Suprapubic skin (tissue), 4 donors: ENCODE measurements at regions not wholly inside any gene's neighbourhood (a gene's known extent, or its start where the extent isn't known, plus 50 kb on each side); places are given as distances from the start of the nearest gene placed in this dataset.

Experiments
- DNase-seq, 2 donors: peaks; one replicate each; pipeline ENCODE4 v3.0.0-alpha.2; 2019; ENCODE audit warnings: low spot score in 2 of 2
- H3K27ac ChIP-seq: fragments of 200-600 bp; sonication (generic); one replicate; pipeline ENCODE4 v1.5.1; 2019
- H3K27me3 ChIP-seq: fragments of 200-600 bp; sonication (generic); one replicate; pipeline ENCODE4 v1.5.1; 2019
- H3K36me3 ChIP-seq: fragments of 200-600 bp; sonication (generic); one replicate; pipeline ENCODE4 v1.5.1; 2019
- H3K4me1 ChIP-seq: fragments of 200-600 bp; sonication (generic); one replicate; pipeline ENCODE4 v1.5.1; 2019
- H3K4me3 ChIP-seq: fragments of 200-600 bp; sonication (generic); one replicate; pipeline ENCODE4 v1.5.1; 2019; ENCODE audit warnings: mild to moderate bottlenecking
- H3K9me3 ChIP-seq: fragments of 200-600 bp; sonication (generic); one replicate; pipeline ENCODE4 v1.5.1; 2019
- EP300 ChIP-seq: sonication (generic); formaldehyde crosslinking; IDR thresholded peaks from one replicate; pipeline ENCODE4 v1.6.1; 2017; ENCODE audit warnings: antibody characterized with exemption
- POLR2A ChIP-seq, 2 donors: fragments of 450-650 bp; IDR thresholded peaks; one replicate each; pipeline ENCODE4 v1.6.1; 2017; ENCODE audit warnings: antibody characterized with exemption in 2 of 2, mild to moderate bottlenecking in 2 of 2, moderate library complexity in 2 of 2
- POLR2AphosphoS5 ChIP-seq, 3 donors: sonication (generic); formaldehyde crosslinking; IDR thresholded peaks; one replicate each; pipeline ENCODE4 v1.6.1; 2017; ENCODE audit warnings: antibody characterized with exemption in 3 of 3
- WGBS: methylation state at CpG from one replicate; pipeline ENCODE4 v1.1.5; 2018; 5-methylcytosine and 5-hydroxymethylcytosine counted together
- TF ChIP-seq, protein P1 (sequence below), 2 donors: fragments of 200-600 bp in 1 of 2; fragments of 450-650 bp in 1 of 2; sonication (generic) in 1 of 2; IDR thresholded peaks; one replicate each; pipeline ENCODE4 v1.5.1; 2016 to 2019; ENCODE audit warnings: antibody characterized with exemption in 2 of 2, mild to moderate bottlenecking in 1 of 2, moderate library complexity in 1 of 2

DNA sequence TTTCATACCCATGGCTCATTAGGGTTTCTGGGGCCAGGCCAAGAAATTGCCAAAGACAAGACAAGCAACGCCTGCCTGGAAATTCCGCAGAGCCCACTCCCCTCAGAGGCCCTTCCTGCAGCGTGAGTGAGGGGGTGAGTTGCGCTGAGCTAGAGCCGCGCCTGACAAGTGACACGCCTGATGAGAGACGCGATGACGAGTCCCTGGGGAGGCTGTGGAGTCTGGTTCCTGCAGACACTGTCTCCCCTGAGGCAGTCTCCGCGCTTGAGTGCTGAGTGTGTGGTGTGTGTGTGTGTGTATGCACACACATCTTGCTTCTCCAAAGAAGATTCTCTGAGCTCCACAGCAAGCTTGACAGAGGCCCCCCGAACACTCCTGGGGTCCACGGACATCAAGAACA lies 269.8 kb downstream of the BCOR start:
- WGBS: 80% methylated on average over 14 of the region's 14 CpGs
- TF ChIP-seq POLR2AphosphoS5 (IDR thresholded peaks at IDR 0.05): no peak
- TF ChIP-seq, protein P1, sequence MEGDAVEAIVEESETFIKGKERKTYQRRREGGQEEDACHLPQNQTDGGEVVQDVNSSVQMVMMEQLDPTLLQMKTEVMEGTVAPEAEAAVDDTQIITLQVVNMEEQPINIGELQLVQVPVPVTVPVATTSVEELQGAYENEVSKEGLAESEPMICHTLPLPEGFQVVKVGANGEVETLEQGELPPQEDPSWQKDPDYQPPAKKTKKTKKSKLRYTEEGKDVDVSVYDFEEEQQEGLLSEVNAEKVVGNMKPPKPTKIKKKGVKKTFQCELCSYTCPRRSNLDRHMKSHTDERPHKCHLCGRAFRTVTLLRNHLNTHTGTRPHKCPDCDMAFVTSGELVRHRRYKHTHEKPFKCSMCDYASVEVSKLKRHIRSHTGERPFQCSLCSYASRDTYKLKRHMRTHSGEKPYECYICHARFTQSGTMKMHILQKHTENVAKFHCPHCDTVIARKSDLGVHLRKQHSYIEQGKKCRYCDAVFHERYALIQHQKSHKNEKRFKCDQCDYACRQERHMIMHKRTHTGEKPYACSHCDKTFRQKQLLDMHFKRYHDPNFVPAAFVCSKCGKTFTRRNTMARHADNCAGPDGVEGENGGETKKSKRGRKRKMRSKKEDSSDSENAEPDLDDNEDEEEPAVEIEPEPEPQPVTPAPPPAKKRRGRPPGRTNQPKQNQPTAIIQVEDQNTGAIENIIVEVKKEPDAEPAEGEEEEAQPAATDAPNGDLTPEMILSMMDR (IDR thresholded peaks at IDR 0.05): no peak
- TF ChIP-seq POLR2A (IDR thresholded peaks at IDR 0.05): no peak
- no peak for TF ChIP-seq EP300
- DNase-seq: no peak
- H3K4me3 ChIP-seq: no peak overlapping the region
- H3K4me1 ChIP-seq: no peaks in the 10 kb centered on the region
- no peak overlapping the region for H3K27ac ChIP-seq
- H3K9me3 ChIP-seq: no peaks in the 10 kb centered on the region
- H3K36me3 ChIP-seq: no peaks in the 10 kb centered on the region
- no peaks in the 10 kb centered on the region for H3K27me3 ChIP-seq

- Histone ChIP-seq H3K4me1 (no peaks in the 10 kb centered on the region), H3K9me3 (no peaks in the 10 kb centered on the region), H3K4me3 (no peak overlapping the region), H3K36me3 (no peaks in the 10 kb centered on the region), H3K27ac (no peak overlapping the region), H3K27me3 (no peaks in the 10 kb centered on the region)
- TF ChIP-seq, protein P1 (IDR thresholded peaks at IDR 0.05): no peak
- TF ChIP-seq EP300 (no peak), POLR2AphosphoS5 (IDR thresholded peaks at IDR 0.05) (no peak), POLR2A (IDR thresholded peaks at IDR 0.05) (no peak)
- no peak for DNase-seq
Measured at GRCh38 chrX:39828971-39829370, 268.8 kb downstream of the BCOR start.

GRCh38 chrX:39829965-39830364 lies 267.8 kb downstream of the BCOR start:
- no peaks in the 10 kb centered on the region for H3K4me1 ChIP-seq
- H3K9me3 ChIP-seq: no peaks in the 10 kb centered on the region
- no peak for DNase-seq
- no peak overlapping the region for H3K27ac ChIP-seq
- H3K4me3 ChIP-seq: no peak overlapping the region
- 100% methylated on average over 1 of the region's 1 CpG for WGBS
- TF ChIP-seq POLR2A (IDR thresholded peaks at IDR 0.05): no peak
- TF ChIP-seq POLR2AphosphoS5 (IDR thresholded peaks at IDR 0.05): no peak
- TF ChIP-seq, protein P1 (IDR thresholded peaks at IDR 0.05): no peak
- TF ChIP-seq EP300: no peak
- no peaks in the 10 kb centered on the region for H3K27me3 ChIP-seq
- no peaks in the 10 kb centered on the region for H3K36me3 ChIP-seq

DNA sequence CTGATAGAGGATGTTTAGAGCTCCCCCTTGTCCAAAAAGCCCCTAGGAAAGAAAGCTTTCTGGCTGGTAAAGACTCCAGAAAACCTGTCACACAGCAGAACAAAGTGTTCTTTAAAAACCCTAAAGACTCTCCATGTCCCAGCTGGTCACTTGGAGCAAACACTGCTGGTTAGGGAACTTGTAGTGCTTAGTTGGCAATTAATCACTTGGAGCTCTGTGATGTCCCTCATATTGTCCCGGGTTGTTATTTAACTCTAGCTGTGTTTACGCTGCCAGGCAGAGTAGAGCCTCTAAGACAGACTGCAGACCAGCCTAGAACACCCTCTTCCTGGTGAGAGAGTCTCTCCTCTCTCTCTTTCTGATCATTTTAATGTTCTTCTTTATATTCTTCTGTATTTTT lies 267.3 kb downstream of the BCOR start:
- no peaks in the 10 kb centered on the region for H3K36me3 ChIP-seq
- WGBS: 78% methylated on average over 2 of the region's 2 CpGs
- TF ChIP-seq, protein P1 (IDR thresholded peaks at IDR 0.05): no peak
- TF ChIP-seq POLR2AphosphoS5 (IDR thresholded peaks at IDR 0.05) (no peak), EP300 (no peak), POLR2A (IDR thresholded peaks at IDR 0.05) (no peak)
- DNase-seq: no peak
- no peaks in the 10 kb centered on the region for H3K4me1 ChIP-seq
- H3K9me3 ChIP-seq: no peaks in the 10 kb centered on the region
- no peak overlapping the region for H3K4me3 ChIP-seq
- H3K27me3 ChIP-seq: no peaks in the 10 kb centered on the region
- H3K27ac ChIP-seq: no peak overlapping the region

DNA sequence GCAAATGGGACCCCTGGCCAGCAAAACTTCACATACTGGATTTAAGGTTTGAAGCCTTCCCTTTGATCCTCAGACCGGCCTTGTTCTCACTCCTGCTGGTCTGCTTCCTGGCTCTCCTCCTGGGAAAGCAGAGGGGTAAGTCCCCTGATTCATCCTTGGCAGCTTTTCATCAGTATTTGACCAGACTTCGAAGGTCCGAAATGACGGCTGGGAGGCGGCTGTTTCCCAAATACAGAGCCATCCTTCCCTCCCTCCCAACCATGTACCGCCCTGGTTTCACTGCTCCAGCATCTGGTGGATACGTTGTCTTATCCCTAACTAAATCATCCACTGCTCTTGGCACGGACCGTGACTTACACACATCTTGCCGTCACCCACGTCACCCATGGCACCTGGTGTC lies 265.5 kb downstream of the BCOR start:
- no peaks in the 10 kb centered on the region for H3K4me1 ChIP-seq
- WGBS: 79% methylated on average over 11 of the region's 11 CpGs
- no peak overlapping the region for H3K27ac ChIP-seq
- no peak for DNase-seq
- H3K9me3 ChIP-seq: no peaks in the 10 kb centered on the region
- H3K36me3 ChIP-seq: no peaks in the 10 kb centered on the region
- H3K4me3 ChIP-seq: no peak overlapping the region
- no peaks in the 10 kb centered on the region for H3K27me3 ChIP-seq
- TF ChIP-seq EP300 (no peak), POLR2A (IDR thresholded peaks at IDR 0.05) (no peak)
- TF ChIP-seq, protein P1 (IDR thresholded peaks at IDR 0.05): no peak
